Right lobe of liver (tissue), 4 donors: ENCODE measurements at regions not wholly inside any gene's neighbourhood (a gene's known extent, or its start where the extent isn't known, plus 50 kb on each side); places are given as distances from the start of the nearest gene placed in this dataset.

Experiments used
- POLR2A ChIP-seq: fragments of 450-650 bp; IDR thresholded peaks from one replicate; pipeline ENCODE4 v1.6.1; 2017; ENCODE audit warnings: antibody characterized with exemption, mild to moderate bottlenecking
- TF ChIP-seq, protein P1 (sequence below), 4 donors: fragments of 200-600 bp in 3 of 4; fragments of 450-650 bp in 1 of 4; IDR thresholded peaks; one replicate each; pipeline versions ENCODE4 v1.5.1 to v1.8.0; 2016 to 2022; ENCODE audit warnings: antibody characterized with exemption in 4 of 4, mild to moderate bottlenecking in 2 of 4
- donor health status: DM: no; HTN: no; CAD: no.
- donor health status: DM: no; HTN: no; CAD: no.
- donor health status: DM: no; HTN: yes; CAD: no.

DNA sequence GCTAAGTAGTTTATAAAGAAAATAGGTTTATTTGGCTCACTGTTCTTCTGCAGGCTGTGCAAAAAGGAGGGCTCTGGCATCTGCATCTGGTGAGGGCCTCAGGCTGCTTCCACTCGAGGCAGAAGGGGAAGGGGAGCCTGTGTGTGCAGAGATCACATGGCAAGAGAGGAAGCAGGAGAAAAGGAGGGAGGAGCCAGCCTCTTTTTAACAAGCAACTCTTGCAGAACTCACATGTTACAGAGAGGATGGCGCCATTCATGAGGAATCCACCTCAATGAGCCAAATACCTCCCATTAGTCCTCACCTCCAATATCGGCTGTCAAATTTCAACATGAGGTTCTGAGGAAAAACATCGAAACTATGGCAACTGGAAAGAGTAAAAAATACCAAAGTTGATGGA lies 666.6 kb upstream of the SLC35B3 start:
- TF ChIP-seq, protein P1, sequence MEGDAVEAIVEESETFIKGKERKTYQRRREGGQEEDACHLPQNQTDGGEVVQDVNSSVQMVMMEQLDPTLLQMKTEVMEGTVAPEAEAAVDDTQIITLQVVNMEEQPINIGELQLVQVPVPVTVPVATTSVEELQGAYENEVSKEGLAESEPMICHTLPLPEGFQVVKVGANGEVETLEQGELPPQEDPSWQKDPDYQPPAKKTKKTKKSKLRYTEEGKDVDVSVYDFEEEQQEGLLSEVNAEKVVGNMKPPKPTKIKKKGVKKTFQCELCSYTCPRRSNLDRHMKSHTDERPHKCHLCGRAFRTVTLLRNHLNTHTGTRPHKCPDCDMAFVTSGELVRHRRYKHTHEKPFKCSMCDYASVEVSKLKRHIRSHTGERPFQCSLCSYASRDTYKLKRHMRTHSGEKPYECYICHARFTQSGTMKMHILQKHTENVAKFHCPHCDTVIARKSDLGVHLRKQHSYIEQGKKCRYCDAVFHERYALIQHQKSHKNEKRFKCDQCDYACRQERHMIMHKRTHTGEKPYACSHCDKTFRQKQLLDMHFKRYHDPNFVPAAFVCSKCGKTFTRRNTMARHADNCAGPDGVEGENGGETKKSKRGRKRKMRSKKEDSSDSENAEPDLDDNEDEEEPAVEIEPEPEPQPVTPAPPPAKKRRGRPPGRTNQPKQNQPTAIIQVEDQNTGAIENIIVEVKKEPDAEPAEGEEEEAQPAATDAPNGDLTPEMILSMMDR (IDR thresholded peaks at IDR 0.05) = no peak
- TF ChIP-seq POLR2A = no peak
